IPS-NIHi7 (cell line): ENCODE measurements at regions not wholly inside any gene's neighbourhood (a gene's known extent, or its start where the extent isn't known, plus 50 kb on each side); places are given as distances from the start of the nearest gene placed in this dataset.
"Not testable (repeated sequence)": the region's sequence is repeated elsewhere in the genome, so short reads cannot be mapped to it uniquely, and the experiment has no call there.

ENCODE experiments used
- DNase-seq: peaks from one replicate; pipeline ENCODE4 v3.0.0; 2012; ENCODE audit warnings: mixed read lengths; ENCODE audit errors: extremely low spot score

DNA sequence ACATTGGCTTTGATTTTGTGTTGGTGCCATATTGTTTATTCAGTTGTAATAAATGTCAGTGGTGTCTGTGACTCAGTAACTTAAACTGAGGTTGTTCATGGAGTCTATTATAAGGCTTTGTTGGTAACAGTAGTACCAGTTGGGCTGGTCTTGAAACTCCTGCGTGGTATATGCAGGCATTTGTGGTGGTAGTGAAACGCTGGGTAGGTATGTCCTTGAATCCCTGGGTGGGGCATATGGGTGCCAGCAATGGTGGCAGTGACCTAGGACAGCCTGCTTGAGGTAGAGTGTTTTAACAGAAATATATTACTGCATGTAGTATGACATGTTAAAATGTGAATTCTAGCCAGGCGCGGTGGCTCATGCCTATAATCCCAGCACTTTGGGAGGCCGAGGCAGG is 1058.5 kb upstream of the SEMA6A start:
- DNase-seq: no peak

DNA sequence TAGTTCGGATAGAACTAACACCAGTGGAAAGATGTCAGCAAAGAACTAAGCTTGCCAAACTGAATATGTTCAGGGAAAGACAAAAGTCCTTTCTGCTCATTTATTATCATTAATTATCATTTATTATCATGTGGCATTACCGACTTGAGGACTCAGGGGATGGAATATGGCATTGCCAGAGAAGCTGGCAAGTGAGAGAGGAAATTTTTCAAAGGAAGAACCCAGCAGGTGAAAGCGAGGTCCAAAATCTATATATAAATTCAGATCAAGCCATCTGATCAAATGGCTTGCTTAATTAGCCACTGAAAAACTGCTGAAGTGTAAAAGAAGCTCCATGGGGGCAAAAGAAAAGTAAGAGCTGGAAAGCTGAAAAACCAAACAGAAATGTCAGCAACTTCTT is 1049.6 kb upstream of the SEMA6A start:
- DNase-seq: no peak

DNA sequence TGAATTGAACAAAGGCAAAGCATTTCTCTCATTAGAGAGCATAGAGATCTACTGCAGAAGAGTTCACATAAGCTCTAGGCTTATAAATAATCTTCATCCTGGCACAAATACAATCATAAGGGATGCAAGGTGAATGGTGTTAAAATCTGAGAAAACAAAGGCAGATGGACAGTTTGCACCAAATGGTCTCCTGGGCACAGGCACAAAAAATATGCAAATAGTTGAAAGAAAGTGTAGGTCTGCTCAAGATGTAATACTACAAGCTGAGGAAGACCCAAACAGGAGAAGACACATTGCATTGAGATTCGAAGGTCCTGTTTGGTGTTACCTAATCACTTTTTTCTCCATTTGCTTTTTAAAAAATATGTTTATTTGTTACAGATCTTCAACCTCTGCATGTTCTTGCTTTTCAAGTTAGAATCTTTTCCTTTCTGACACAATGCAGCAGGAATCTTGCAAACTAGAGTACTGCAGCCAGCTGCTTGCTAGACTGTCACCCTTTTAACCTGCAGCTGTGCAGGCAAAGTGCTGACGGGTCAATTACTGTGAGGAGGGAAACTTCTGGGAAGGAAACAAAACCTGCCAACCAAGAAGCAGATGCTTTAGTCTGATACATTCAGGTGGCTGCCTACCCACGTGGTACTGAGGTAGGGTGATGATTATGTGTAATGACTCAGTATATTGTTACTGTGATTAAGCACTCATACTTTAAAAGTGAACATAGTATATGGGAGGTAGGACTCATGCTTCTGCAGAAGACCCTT is 1048.6 kb upstream of the SEMA6A start:
- DNase-seq: no peak

DNA sequence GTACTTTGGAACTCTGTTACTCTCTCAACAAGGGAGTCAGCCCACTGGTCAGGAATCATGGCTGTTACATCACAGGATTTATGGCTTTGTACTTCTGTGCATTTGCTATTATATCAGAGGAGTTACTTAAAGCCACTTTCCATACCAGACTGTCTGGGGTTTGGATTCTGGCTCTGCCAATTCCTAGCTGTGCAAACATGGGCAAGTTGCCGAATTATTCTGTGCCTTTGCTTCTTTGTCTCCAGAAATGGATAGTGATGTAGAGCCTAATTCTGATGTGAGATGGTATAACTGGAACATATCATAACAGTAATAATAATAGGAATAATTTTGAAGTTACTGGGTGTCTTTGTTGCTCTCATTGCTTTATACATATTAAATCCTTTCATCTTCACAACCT is 1047.3 kb upstream of the SEMA6A start:
- DNase-seq: no peak

DNA sequence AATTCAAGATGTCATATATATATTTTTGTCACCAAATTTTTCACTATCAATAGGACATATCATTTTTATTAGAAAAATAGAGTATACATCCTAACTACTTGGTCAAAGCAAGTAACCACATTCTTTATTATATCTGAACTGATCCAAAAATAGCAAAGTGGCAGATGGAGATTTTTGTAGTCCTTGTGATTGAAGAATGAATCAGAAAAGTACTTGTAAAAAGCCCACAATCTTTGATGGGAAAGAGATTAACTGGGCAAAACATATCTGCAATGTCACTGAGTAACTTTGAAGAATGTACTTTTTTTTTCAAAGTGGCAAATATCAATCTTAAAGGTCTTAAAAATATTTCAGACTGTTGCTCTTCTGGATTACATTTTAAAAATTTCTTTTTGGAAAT is 1040.6 kb upstream of the SEMA6A start:
- DNase-seq: no peak

DNA sequence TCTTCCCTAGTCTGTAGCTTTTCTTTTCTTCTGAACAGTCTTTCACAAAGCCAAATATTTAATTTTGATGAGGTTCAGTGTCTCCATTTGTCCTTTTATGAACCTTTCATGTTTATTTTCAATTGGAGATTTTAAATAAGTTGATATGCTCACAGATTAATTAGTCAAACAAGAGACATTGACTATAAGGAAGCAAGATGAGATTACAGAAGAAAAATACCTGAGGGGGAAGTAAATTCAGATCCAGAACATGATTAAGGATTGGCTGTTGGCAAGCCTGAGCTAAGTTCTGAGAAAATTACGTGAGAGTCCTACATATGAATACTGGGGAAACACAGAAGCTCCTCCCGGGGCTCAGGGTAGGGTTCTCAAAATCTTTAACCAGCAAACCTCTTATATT is 1039.8 kb upstream of the SEMA6A start:
- no peak for DNase-seq

DNA sequence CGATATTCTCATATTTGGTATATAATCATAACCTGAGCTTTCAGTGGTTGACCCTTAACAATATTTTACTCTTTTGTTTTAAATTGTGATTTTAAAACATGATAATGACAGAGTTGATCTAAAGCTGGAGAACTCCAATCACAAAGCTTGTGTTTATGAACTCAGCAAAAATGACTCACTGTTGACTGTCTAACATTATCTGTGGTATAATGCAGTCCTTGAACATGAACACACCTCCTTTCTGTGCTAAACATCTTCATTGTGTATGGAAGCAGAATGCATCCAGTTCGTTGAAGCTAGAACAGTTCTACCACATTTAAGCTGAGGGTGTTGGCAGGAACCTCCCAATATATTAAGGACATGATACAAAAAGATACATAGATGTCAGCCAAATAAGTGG is 1030.2 kb upstream of the SEMA6A start:
- DNase-seq: no peak

DNA sequence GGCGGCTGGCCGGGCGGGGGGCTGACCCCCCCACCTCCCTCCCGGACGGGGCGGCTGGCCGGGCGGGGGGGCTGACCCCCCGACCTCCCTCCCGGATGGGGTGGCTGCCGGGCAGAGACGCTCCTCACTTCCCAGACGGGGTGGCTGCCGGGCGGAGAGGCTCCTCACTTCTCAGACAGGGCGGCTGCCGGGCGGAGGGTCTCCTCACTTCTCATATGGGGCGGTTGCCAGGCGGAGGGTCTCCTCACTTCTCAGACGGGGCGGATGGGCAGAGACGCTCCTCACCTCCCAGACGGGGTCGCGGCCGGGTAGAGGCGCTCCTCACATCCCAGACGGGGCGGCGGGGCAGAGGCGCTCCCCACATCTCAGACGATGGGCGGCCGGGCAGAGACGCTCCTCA is 1025.2 kb upstream of the SEMA6A start:
- not testable (repeated sequence) for DNase-seq

DNA sequence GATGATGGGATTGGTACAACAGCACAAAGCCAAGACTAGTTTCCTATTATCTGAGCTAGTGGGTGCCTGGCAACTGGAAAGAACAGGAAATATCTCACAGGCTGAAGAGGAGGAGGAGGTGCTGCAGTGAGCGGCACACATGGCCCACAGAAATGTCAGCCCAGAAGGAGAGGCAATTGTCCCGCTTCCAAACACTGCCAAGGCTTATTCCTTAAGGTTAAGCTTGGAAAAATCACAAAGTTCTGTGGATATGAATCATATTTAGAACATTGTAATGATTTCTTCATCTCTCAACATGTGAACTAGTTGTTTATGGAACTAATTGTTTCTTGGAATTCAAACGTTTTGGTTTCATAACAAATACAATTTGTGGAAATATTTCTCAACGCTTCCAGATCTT is 1019.5 kb upstream of the SEMA6A start:
- DNase-seq: no peak

DNA sequence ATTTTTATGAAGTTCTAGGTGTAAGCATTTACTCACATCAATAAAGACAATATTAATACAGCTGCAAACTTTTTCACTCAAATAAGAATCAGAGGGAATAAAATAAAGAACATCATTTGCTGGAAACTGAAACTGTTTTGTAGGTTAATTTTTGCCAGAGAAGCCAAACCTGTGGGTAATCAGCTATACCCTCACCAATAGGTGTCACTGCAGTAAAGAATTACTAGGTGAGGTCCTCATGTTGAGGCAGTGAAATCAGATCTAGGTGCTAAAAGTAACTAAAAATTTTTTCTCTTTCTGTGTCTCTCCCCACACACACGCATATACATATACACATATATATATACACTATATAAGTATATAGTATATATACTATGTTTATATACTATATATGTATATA is 1016.3 kb upstream of the SEMA6A start:
- peak; percentile 56 for DNase-seq

DNA sequence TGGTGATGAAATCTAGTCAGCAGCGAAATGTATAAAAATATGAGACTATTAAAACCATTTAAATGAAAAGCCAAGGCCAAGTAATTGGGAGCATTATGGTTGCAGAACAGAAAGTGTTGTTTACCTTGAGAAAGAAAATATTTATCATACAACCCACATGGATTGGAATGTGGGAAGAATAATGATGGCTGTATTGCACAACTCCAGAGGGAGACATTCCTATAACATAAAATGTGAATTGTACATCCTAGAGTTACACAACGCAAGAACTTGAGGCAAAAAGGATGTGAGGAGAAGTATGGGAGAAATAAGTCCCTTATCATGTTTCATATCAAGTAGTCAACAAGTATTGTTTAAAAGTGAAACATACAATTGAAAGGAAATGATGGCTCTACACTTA is 1014.0 kb upstream of the SEMA6A start:
- DNase-seq: no peak

DNA sequence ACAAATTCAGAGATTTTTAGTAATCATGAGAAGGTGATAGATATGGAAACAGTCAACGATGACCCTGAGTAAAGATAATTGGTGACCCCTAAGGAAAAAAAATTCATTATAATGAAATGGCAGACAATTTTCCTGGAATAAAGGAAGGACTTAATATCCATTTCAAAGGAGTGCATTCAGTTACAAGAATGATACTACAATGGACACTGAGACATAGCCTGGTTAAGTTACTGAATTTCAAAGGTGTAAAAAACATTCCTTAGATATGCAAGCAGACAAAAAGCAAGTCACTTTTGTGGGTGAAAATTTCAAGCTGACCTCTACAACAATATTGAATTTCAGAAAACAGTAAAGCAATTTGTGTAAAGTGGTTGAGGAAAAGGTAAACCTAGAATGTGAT is 1012.5 kb upstream of the SEMA6A start:
- DNase-seq: no peak

DNA sequence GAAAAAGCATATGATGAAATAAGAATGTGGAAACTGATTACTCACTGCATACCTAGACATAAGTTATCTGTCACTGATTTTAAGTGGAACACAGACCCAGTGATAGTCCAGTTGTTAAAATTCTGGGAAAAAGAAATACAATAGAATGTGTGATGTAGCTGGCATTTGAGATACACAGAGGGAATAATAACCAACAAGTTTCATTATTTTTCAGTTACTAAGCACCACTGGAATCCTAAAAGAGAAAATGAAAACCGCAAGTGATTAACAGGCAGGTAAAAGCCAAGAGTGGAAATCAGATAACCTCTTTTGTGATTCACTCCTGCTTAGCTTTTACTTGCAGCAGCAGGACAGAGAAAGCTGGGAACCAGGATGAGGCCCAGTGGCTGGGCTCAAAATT is 994.0 kb upstream of the SEMA6A start:
- no peak for DNase-seq

DNA sequence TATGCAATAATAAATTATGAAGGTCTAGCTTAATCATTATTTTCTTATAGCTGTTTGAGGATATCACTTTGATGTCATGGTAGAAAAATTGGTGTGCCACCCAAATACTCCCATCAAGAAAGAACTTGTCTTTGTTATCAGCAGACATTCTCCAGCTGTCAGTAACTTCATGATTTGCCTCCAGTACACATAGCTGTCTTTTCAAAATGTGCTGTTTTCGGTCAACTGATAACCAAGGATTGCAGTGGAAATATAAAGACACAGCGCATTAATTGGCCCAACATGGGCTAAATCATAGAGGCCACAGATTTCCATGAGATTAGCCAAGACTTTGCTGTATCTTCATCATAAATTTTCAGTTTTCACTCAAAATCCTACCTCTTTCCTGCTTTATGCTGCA is 993.5 kb upstream of the SEMA6A start:
- DNase-seq: no peak

DNA sequence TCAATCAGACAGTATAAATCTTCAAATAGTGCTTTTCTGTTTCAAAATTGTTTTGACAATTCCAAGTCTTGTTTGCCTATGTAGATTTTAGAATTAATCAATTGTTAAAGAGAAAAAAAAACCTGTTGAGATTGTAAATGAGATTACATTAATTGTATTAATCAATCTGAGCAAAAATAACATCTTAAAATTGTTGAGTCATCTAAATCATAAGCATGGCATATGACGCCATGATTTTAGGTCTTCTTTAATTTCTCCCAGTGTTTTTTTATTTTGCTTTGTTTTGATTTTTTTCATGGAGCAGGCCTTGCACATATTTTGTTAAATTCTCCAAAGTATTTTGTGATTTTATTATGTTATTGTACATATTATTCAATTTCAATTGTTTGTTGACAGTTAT is 988.0 kb upstream of the SEMA6A start:
- no peak for DNase-seq

DNA sequence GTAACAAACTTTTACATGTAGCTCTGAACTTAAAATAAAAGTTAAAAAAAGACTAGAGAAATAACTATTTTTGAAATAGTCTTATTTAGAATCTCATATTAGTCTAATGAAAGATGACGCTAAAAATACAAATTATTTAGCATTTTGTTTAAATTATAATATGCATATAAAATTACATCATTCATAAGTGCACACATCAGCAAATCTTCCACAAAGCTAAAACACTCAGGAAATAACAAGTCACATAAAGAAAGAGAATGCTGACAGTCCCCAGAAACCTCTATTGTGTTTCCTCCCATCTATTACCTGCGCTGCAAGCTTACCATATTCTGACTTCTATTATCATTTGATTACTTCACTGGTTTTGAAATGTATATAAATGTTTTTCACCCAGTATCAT is 986.9 kb upstream of the SEMA6A start:
- DNase-seq: no peak

DNA sequence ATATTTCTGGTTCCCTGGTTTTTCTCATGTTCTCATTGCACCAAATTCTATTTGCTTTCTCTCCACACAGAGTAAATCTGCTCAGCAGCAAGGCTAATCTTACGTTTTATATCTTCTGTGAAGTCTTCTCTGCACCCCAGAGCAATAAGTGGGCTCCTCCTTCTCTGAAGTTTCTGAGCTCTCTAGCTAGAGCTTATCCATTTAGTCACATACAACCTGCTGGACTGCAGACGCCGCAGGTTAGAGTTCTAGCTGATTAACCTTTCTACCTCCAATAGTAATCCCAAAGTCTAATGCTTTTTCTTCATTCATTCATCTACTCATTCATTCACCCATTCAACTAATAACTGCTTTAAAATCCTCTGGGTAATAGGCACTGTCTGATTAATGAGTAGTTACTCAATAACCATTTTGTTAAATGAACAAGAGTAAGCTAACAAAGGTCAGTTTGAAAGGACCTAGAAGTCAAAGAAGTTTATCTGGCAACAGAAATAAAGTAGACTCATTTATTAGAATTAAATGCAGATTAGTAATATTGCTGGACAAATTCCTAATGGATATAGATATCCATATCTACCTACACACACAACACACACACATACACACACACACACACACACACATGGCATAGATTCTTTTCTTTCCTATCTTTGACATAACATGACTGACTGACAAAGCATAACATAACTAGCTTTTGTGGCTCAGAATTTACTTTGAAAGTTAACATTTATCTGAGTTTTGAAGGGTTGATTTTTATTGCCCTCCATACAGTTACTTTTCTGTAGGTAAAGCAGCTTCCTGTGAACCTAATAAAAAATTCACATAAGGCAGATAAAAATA is 984.6 kb upstream of the SEMA6A start:
- DNase-seq: no peak

DNA sequence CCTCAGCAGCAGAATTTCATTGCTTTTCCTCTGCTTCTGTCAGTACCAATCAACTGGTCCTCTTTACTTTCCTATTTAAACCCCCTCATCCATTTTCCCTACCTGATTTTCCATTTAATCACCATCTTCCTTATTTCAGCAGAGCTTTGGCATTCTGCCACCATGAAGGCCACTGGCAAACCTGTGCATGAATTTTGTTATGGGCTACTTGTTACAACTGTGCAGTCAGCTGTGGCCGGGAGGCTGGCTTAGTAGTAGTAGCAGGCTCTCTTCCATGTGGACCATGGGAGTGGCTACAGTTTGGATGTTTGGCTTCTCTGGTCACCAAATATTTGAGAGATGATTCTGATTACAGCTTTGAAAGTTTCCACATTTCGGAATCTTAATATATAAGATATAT is 976.6 kb upstream of the SEMA6A start:
- no peak for DNase-seq

DNA sequence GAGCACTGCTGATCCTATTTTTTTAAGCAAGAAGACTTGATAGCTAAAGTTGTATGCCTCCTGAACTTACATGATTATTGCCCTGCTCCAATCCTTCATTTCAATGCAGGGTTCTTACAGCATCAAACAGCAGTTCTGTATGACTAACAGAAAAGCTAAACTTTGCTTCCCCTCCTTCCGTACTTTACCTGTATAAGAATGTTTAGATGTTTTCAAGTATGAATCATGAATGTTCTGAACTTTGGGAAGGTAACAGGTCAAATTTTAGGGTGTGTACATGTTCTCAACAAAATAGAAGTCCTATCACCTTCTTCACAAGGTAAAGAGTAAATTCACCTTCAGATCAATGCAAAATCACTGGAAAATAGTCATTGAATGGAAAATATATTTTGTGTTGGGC is 972.6 kb upstream of the SEMA6A start:
- DNase-seq: no peak

DNA sequence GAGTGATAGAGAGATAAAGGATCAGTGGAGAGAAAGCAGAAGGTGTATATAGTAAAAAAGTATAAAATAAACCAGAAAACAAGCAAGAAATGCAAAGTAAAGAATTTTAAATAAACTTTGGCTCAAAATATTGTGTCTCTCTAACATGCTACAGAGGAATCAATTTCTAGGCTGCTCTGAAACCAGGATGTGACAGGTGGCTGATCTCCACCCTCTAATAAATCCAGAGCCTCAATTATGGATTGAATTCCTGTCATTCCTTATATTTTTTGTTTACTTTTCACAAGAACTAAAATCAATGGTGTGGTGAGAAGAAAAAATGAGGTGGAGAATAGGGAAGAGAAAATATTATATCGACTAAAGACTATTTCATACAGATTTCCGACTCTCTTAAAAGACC is 965.1 kb upstream of the SEMA6A start:
- no peak for DNase-seq

DNA sequence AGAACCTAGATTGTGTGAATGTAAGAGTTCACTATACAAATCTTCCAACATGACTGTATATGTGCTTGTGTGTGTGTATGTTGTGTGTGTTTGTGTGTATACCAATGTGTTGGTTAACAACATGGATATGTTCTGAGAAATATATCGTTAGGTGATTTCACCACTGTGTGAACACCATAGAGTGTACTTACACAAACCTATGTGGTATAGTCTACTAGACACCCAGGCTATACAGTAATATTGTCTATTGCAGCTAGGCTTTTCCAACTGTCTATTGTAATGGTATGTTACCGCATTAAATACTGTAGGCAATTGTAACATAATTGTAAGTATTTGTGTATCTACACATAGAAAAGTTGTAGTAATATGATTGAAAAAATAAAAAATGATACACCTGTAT is 959.2 kb upstream of the SEMA6A start:
- no peak for DNase-seq

DNA sequence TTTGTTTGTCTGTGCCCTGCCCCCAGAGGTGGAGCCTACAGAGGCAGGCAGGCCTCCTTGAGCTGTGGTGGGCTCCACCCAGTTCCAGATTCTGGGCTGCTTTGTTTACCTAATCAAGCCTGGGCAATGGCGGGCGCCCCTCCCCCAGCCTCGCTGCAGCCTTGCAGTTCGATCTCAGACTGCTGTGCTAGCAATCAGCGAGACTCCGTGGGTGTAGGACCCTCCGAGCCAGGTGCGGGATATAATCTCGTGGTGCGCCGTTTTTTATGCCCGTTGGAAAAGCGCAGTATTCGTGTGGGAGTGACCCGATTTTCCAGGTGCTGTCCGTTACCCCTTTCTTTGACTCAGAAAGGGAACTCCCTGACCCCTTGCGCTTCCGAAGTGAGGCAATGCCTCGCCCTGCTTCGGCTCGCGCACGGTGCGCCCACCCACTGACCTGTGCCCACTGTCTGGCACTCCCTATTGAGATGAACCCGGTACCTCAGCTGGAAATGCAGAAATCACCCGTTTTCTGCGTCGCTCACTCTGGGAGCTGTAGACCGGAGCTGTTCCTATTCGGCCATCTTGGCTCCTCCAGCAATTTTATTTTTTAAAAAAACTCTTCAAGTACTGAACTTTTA is 958.5 kb upstream of the SEMA6A start:
- DNase-seq: not testable (repeated sequence)

DNA sequence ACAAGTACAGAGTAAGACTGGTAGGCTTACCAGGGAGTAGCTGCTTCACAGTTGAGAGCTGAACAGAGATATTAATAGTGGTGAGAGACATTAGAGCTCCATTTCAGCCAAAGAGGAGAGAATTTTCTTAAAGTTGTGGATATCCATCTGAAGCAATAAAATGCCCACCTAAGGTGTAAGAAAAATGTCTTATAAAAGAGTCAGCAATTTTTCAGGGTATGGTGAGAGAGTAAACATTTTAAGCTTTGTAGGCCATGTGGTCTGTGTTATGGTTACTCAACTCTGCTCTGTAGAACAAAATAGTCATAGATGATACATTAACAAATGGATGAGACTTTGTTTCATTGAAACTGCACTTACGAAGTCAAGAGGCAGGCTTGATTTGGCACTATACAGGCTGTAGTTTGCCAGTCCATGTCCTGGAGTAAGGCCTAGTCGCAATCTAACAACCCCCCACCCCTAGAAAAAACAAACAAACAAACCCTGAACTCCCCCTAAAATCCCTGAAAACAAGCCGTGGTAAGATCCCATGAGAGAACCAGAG is 945.4 kb upstream of the SEMA6A start:
- no peak for DNase-seq
